Smooth muscle cell of the brain vasculature (primary cell): ENCODE measurements at regions not wholly inside any gene's neighbourhood (a gene's known extent, or its start where the extent isn't known, plus 50 kb on each side); places are given as distances from the start of the nearest gene placed in this dataset.
"Not testable (repeated sequence)": the region's sequence is repeated elsewhere in the genome, so short reads cannot be mapped to it uniquely, and the experiment has no call there.

Experiments used
- DNase-seq: peaks from one replicate; pipeline ENCODE4 v3.0.0-alpha.2; 2012; ENCODE audit warnings: low read depth, low spot score

- no peak for DNase-seq
These were observed 382.7 kb downstream of the LNPK start for GRCh38 chr2:175619179-175620045.

- DNase-seq = no peak
These were observed 389.8 kb downstream of the LNPK start for GRCh38 chr2:175612280-175612679.

- DNase-seq = no peak
These were observed 395.8 kb downstream of the LNPK start for GRCh38 chr2:175606010-175606841.

- no peak for DNase-seq
These were observed 396.4 kb downstream of the LNPK start for GRCh38 chr2:175605640-175606009.

- DNase-seq = no peak
These were observed 400.1 kb downstream of the LNPK start for GRCh38 chr2:175601969-175602368.

- DNase-seq = no peak
These were observed 401.9 kb downstream of the LNPK start for GRCh38 chr2:175599966-175600831.

GRCh38 chr2:175597286-175597685, 404.8 kb downstream of the LNPK start:
- no peak for DNase-seq

GRCh38 chr2:175595139-175595538, 406.9 kb downstream of the LNPK start:
- DNase-seq = no peak

- DNase-seq = not testable (repeated sequence)
These were observed 408.2 kb downstream of the LNPK start for GRCh38 chr2:175593686-175594525.

GRCh38 chr2:175588213-175588612, 406.7 kb upstream of the ATP5MC3 start:
- not testable (repeated sequence) for DNase-seq

- DNase-seq = no peak
These were observed 404.0 kb upstream of the ATP5MC3 start for GRCh38 chr2:175585496-175585895.

GRCh38 chr2:175580652-175581051, 399.1 kb upstream of the ATP5MC3 start:
- DNase-seq = no peak

- no peak for DNase-seq
These were observed 398.1 kb upstream of the ATP5MC3 start for GRCh38 chr2:175579646-175580045.

- no peak for DNase-seq
These were observed 396.0 kb upstream of the ATP5MC3 start for GRCh38 chr2:175577368-175577970.

- DNase-seq = no peak
These were observed 395.4 kb upstream of the ATP5MC3 start for GRCh38 chr2:175576875-175577274.

GRCh38 chr2:175576270-175576669, 394.8 kb upstream of the ATP5MC3 start:
- no peak for DNase-seq

GRCh38 chr2:175575346-175576258, 394.1 kb upstream of the ATP5MC3 start:
- no peak for DNase-seq

GRCh38 chr2:175574069-175574468, 392.6 kb upstream of the ATP5MC3 start:
- DNase-seq = no peak

- no peak for DNase-seq
These were observed 389.7 kb upstream of the ATP5MC3 start for GRCh38 chr2:175571078-175571653.
